Neural cell (in vitro differentiated cells): ENCODE measurements at regions not wholly inside any gene's neighbourhood (a gene's known extent, or its start where the extent isn't known, plus 50 kb on each side); places are given as distances from the start of the nearest gene placed in this dataset.

Source experiments
- EP300 ChIP-seq: fragments of 450-650 bp; conservative IDR thresholded peaks from 2 replicates; pipeline ENCODE4 v1.6.1; 2014; ENCODE audit warnings: antibody characterized with exemption, mild to moderate bottlenecking, moderate library complexity; ENCODE audit not compliant: poor library complexity, severe bottlenecking
- EZH2 ChIP-seq: fragments of 200-600, 300-800 bp; shearing (Covaris generic), sonication (generic); IDR thresholded peaks from 2 replicates; pipeline ENCODE4 v1.6.1; 2014; ENCODE audit warnings: antibody characterized with exemption, low read length, borderline replicate concordance, mild to moderate bottlenecking; ENCODE audit not compliant: insufficient read depth, poor library complexity, severe bottlenecking
- MXI1 ChIP-seq: fragments of 450-650 bp; conservative IDR thresholded peaks from 2 replicates; pipeline ENCODE4 v1.6.1; 2014; ENCODE audit warnings: antibody characterized with exemption, mild to moderate bottlenecking; ENCODE audit not compliant: poor library complexity, severe bottlenecking
- POLR2AphosphoS5 ChIP-seq: IDR thresholded peaks from 2 replicates; pipeline ENCODE4 v1.6.1; 2012
- SMC3 ChIP-seq: fragments of 450-650 bp; conservative IDR thresholded peaks from 2 replicates; pipeline ENCODE4 v1.6.1; 2014; ENCODE audit warnings: antibody characterized with exemption, mild to moderate bottlenecking, moderate library complexity; ENCODE audit not compliant: poor library complexity
- TAF1 ChIP-seq: IDR thresholded peaks from 2 replicates; pipeline ENCODE4 v1.6.1; 2012; ENCODE audit warnings: low read depth
- TF ChIP-seq, protein P1 (sequence below): fragments of 450-650 bp; IDR thresholded peaks from 2 replicates; pipeline ENCODE4 v1.5.1; 2014; ENCODE audit warnings: antibody characterized with exemption, mild to moderate bottlenecking, moderate library complexity; ENCODE audit not compliant: poor library complexity, severe bottlenecking

DNA sequence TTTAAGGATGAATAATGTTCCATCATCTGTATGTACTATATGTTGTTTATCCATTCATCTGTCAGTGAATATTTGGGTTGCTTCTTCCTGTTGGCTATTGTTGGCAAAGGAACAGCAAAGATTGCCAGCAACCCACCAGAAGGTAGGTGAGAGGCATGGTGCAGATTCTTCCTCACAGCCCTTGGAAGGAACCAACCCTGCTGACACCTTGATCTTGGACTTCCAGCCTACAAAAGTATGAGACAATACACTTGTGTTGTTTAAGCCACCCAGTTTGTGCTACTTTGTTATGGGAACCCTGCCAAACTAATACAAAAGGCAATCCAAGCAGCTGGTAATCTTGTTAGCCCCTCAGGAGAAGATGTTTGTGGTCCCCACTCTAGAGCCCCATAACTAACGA, 122.0 kb downstream of the CARTPT start:
- TF ChIP-seq SMC3 (no peak), EZH2 (no peak), EP300 (no peak), TAF1 (no peak), MXI1 (no peak), POLR2AphosphoS5 (no peak)
- TF ChIP-seq, protein P1, sequence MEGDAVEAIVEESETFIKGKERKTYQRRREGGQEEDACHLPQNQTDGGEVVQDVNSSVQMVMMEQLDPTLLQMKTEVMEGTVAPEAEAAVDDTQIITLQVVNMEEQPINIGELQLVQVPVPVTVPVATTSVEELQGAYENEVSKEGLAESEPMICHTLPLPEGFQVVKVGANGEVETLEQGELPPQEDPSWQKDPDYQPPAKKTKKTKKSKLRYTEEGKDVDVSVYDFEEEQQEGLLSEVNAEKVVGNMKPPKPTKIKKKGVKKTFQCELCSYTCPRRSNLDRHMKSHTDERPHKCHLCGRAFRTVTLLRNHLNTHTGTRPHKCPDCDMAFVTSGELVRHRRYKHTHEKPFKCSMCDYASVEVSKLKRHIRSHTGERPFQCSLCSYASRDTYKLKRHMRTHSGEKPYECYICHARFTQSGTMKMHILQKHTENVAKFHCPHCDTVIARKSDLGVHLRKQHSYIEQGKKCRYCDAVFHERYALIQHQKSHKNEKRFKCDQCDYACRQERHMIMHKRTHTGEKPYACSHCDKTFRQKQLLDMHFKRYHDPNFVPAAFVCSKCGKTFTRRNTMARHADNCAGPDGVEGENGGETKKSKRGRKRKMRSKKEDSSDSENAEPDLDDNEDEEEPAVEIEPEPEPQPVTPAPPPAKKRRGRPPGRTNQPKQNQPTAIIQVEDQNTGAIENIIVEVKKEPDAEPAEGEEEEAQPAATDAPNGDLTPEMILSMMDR, result no peak
